GM18507 (cell line): ENCODE measurements at regions not wholly inside any gene's neighbourhood (a gene's known extent, or its start where the extent isn't known, plus 50 kb on each side); places are given as distances from the start of the nearest gene placed in this dataset.

Experiments used
- DNase-seq: peaks from one replicate; pipeline ENCODE4 v3.0.0; 2011; ENCODE audit warnings: low read depth; ENCODE audit not compliant: insufficient read length; ENCODE audit errors: extremely low spot score
- FAIRE-seq: peaks from 2 replicates; lab custom pipeline; 2011; peaks lifted over from hg19 to GRCh38; lab: Jason Lieb, UNC

- no peak for FAIRE-seq
- DNase-seq, result no peak
Observed at GRCh38 chr14:104465482-104466390, 113.8 kb upstream of the C14orf180 start.

GRCh38 chr14:104467236-104467635 is 112.3 kb upstream of the C14orf180 start:
- no peak for FAIRE-seq
- DNase-seq, result no peak

- FAIRE-seq, result no peak
Observed at GRCh38 chr14:104467641-104468040, 111.9 kb upstream of the C14orf180 start.

GRCh38 chr14:104469591-104469990 is 110.0 kb upstream of the C14orf180 start:
- no peak for FAIRE-seq
- no peak for DNase-seq

More at GRCh38 chr14:104467641-104468040, 111.9 kb upstream of the C14orf180 start:
- DNase-seq, result no peak

- FAIRE-seq (no peak), DNase-seq (no peak)
Observed at GRCh38 chr14:104470588-104470987, 109.0 kb upstream of the C14orf180 start.

GRCh38 chr14:104471114-104471513 is 108.5 kb upstream of the C14orf180 start:
- FAIRE-seq (no peak), DNase-seq (no peak)

- FAIRE-seq (no peak), DNase-seq (no peak)
Observed at GRCh38 chr14:104472073-104472472, 107.5 kb upstream of the C14orf180 start.

- no peak for FAIRE-seq
- no peak for DNase-seq
Observed at GRCh38 chr14:104472536-104473243, 106.9 kb upstream of the C14orf180 start.

GRCh38 chr14:104473244-104473565 is 106.4 kb upstream of the C14orf180 start:
- FAIRE-seq (no peak), DNase-seq (no peak)

- no peak for FAIRE-seq
- DNase-seq, result no peak
Observed at GRCh38 chr14:104473649-104474494, 105.7 kb upstream of the C14orf180 start.

GRCh38 chr14:104474495-104475213 is 104.9 kb upstream of the C14orf180 start:
- DNase-seq, result no peak
- FAIRE-seq, result no peak

- FAIRE-seq (no peak), DNase-seq (no peak)
Observed at GRCh38 chr14:104475256-104475655, 104.3 kb upstream of the C14orf180 start.

- no peak for DNase-seq
Observed at GRCh38 chr14:104475802-104476201, 103.8 kb upstream of the C14orf180 start.

GRCh38 chr14:104476437-104476836 is 103.1 kb upstream of the C14orf180 start:
- FAIRE-seq, result no peak

More at GRCh38 chr14:104475802-104476201, 103.8 kb upstream of the C14orf180 start:
- no peak for FAIRE-seq

GRCh38 chr14:104477117-104477623 is 102.4 kb upstream of the C14orf180 start:
- DNase-seq (no peak), FAIRE-seq (no peak)

More at GRCh38 chr14:104476437-104476836, 103.1 kb upstream of the C14orf180 start:
- DNase-seq, result no peak

- no peak for DNase-seq
- no peak for FAIRE-seq
Observed at GRCh38 chr14:104477666-104478380, 101.7 kb upstream of the C14orf180 start.

GRCh38 chr14:104478656-104479055 is 100.9 kb upstream of the C14orf180 start:
- no peak for DNase-seq
- no peak for FAIRE-seq

GRCh38 chr14:104479901-104480300 is 99.7 kb upstream of the C14orf180 start:
- DNase-seq (no peak), FAIRE-seq (no peak)
